ENCODE measurements at regions not wholly inside any gene's neighbourhood (a gene's known extent, or its start where the extent isn't known, plus 50 kb on each side); places are given as distances from the start of the nearest gene placed in this dataset.
"Not testable (repeated sequence)": the region's sequence is repeated elsewhere in the genome, so short reads cannot be mapped to it uniquely, and the experiment has no call there.

- H3K9me3 ChIP-seq (ENCODE audit: control insufficient read depth, insufficient read depth, low read length): no peaks in the 10 kb centered on the region
- no peaks in the 10 kb centered on the region; the same call in 1 of the 2 replicates for H3K4me1 ChIP-seq (ENCODE audit: insufficient read depth, low read length)
- H3K36me3 ChIP-seq (ENCODE audit: insufficient read depth, low read length): no peaks in the 10 kb centered on the region
- H3K9ac ChIP-seq (ENCODE audit: low read depth, low read length): no peak overlapping the region
Observed at GRCh38 chr12:131387281-131388163, 323.4 kb upstream of the SFSWAP start.

- not testable (repeated sequence) for H3K4me1 ChIP-seq (ENCODE audit: insufficient read depth, low read length)
Observed at GRCh38 chr12:131388164-131389053, 322.5 kb upstream of the SFSWAP start.

GRCh38 chr12:131389054-131390013 lies 321.6 kb upstream of the SFSWAP start:
- Histone ChIP-seq H3K36me3 (ENCODE audit: insufficient read depth, low read length) (no peaks in the 10 kb centered on the region), H3K9me3 (ENCODE audit: control insufficient read depth, insufficient read depth, low read length) (no peaks in the 10 kb centered on the region), H3K9ac (ENCODE audit: low read depth, low read length) (no peak overlapping the region), H3K4me1 (ENCODE audit: insufficient read depth, low read length) (no peaks in the 10 kb centered on the region; the same call in 1 of the 2 replicates)

More at GRCh38 chr12:131388164-131389053, 322.5 kb upstream of the SFSWAP start:
- not testable (repeated sequence) for H3K9ac ChIP-seq (ENCODE audit: low read depth, low read length); H3K9me3 ChIP-seq (ENCODE audit: control insufficient read depth, insufficient read depth, low read length); H3K36me3 ChIP-seq (ENCODE audit: insufficient read depth, low read length)

GRCh38 chr12:131390412-131391334 lies 320.2 kb upstream of the SFSWAP start:
- no peaks in the 10 kb centered on the region for H3K9me3 ChIP-seq (ENCODE audit: control insufficient read depth, insufficient read depth, low read length)
- no peaks in the 10 kb centered on the region for H3K36me3 ChIP-seq (ENCODE audit: insufficient read depth, low read length)
- no peak overlapping the region for H3K9ac ChIP-seq (ENCODE audit: low read depth, low read length)
- no peaks in the 10 kb centered on the region; the same call in 1 of the 2 replicates for H3K4me1 ChIP-seq (ENCODE audit: insufficient read depth, low read length)

GRCh38 chr12:131391399-131391798 lies 319.5 kb upstream of the SFSWAP start:
- no peaks in the 10 kb centered on the region for H3K9me3 ChIP-seq (ENCODE audit: control insufficient read depth, insufficient read depth, low read length)
- no peaks in the 10 kb centered on the region for H3K36me3 ChIP-seq (ENCODE audit: insufficient read depth, low read length)
- no peak overlapping the region for H3K9ac ChIP-seq (ENCODE audit: low read depth, low read length)
- no peaks in the 10 kb centered on the region; the same call in 1 of the 2 replicates for H3K4me1 ChIP-seq (ENCODE audit: insufficient read depth, low read length)

- not testable (repeated sequence) for H3K36me3 ChIP-seq (ENCODE audit: insufficient read depth, low read length); H3K4me1 ChIP-seq (ENCODE audit: insufficient read depth, low read length); H3K9ac ChIP-seq (ENCODE audit: low read depth, low read length); H3K9me3 ChIP-seq (ENCODE audit: control insufficient read depth, insufficient read depth, low read length)
Observed at GRCh38 chr12:131394752-131395151, 316.1 kb upstream of the SFSWAP start.

- H3K9me3 ChIP-seq (ENCODE audit: control insufficient read depth, insufficient read depth, low read length); H3K4me1 ChIP-seq (ENCODE audit: insufficient read depth, low read length); H3K9ac ChIP-seq (ENCODE audit: low read depth, low read length); H3K36me3 ChIP-seq (ENCODE audit: insufficient read depth, low read length): not testable (repeated sequence)
Observed at GRCh38 chr12:131395209-131395684, 315.6 kb upstream of the SFSWAP start.

- H3K9me3 ChIP-seq (ENCODE audit: control insufficient read depth, insufficient read depth, low read length): no peaks in the 10 kb centered on the region
- no peaks in the 10 kb centered on the region for H3K4me1 ChIP-seq (ENCODE audit: insufficient read depth, low read length)
- H3K9ac ChIP-seq (ENCODE audit: low read depth, low read length): no peak overlapping the region
- no peaks in the 10 kb centered on the region for H3K36me3 ChIP-seq (ENCODE audit: insufficient read depth, low read length)
Observed at GRCh38 chr12:131395971-131396573, 314.8 kb upstream of the SFSWAP start.

GRCh38 chr12:131397493-131398181 lies 313.3 kb upstream of the SFSWAP start:
- no peaks in the 10 kb centered on the region for H3K9me3 ChIP-seq (ENCODE audit: control insufficient read depth, insufficient read depth, low read length)
- no peak overlapping the region for H3K9ac ChIP-seq (ENCODE audit: low read depth, low read length)
- H3K4me1 ChIP-seq (ENCODE audit: insufficient read depth, low read length): no peaks in the 10 kb centered on the region
- no peaks in the 10 kb centered on the region for H3K36me3 ChIP-seq (ENCODE audit: insufficient read depth, low read length)

- Histone ChIP-seq H3K9me3 (ENCODE audit: control insufficient read depth, insufficient read depth, low read length) (no peaks in the 10 kb centered on the region), H3K4me1 (ENCODE audit: insufficient read depth, low read length) (no peaks in the 10 kb centered on the region), H3K9ac (ENCODE audit: low read depth, low read length) (no peak overlapping the region), H3K36me3 (ENCODE audit: insufficient read depth, low read length) (no peaks in the 10 kb centered on the region)
Observed at GRCh38 chr12:131399000-131399399, 311.9 kb upstream of the SFSWAP start.

- not testable (repeated sequence) for H3K9me3 ChIP-seq (ENCODE audit: control insufficient read depth, insufficient read depth, low read length); H3K4me1 ChIP-seq (ENCODE audit: insufficient read depth, low read length)
Observed at GRCh38 chr12:131400668-131401294, 310.1 kb upstream of the SFSWAP start.

More at GRCh38 chr12:131400668-131401294, 310.1 kb upstream of the SFSWAP start:
- H3K36me3 ChIP-seq (ENCODE audit: insufficient read depth, low read length); H3K9ac ChIP-seq (ENCODE audit: low read depth, low read length): not testable (repeated sequence)

Data from ES-I3 (cell line).